ENCODE measurements at regions not wholly inside any gene's neighbourhood (a gene's known extent, or its start where the extent isn't known, plus 50 kb on each side); places are given as distances from the start of the nearest gene placed in this dataset.

DNA sequence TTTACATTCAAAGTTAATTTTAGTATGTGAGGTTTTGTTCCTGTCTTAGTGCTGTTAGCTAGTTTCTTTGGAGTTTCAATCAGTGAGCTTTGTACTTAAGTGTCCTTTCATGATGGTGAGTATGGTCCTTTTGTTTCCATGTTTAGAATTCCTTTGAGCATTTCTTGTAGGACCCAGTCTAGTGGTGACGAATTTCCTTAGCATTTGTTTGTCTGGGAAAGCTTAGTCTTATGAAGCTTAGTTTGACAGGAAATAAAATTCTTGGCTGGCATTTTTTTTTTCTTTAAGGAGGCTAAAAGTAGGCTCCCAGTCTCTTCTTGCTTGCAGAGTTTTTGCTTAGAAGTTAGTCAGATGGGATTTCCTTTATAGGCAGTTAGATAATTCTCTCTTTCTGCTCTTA is 209.2 kb upstream of the SEMA3C start:
- TF ChIP-seq CTCF (IDR thresholded peaks at IDR 0.05; ENCODE audit: low read depth, low read length, missing control alignments), result no peak
- no peak for DNase-seq (ENCODE audit: low read depth)
- in situ Hi-C loops (cut with HindIII; ENCODE audit: low sequenced_read_pairs), result no loop called here
- H3K4me3 ChIP-seq (ENCODE audit: low read depth, low read length), result no peak overlapping the region

DNA sequence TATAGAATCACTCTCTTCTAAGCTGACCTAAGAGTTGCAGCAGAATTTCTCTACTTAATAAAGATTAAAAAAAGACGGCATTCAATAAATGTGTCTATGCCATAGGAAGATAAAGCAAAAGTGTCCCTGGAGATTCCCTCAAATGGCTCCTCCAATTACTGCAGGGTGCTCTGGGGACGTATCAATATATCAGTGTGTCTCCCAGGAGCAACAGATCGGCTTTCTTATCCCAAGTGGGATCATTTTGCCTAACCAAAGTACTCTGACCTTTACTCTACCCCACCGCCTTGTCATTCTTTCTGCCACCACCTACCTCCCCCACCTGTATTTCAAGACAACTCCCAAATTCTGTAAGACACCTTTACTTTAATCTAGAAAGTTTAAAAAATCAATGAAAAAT is 202.0 kb upstream of the SEMA3C start:
- no peak for TF ChIP-seq CTCF (IDR thresholded peaks at IDR 0.05; ENCODE audit: low read depth, low read length, missing control alignments)
- in situ Hi-C loops (cut with HindIII; ENCODE audit: low sequenced_read_pairs), result no loop called here

GRCh38 chr7:81120111-81120510 is 201.3 kb upstream of the SEMA3C start:
- in situ Hi-C loops (cut with HindIII; ENCODE audit: low sequenced_read_pairs), result no loop called here
- no peak for TF ChIP-seq CTCF (IDR thresholded peaks at IDR 0.05; ENCODE audit: low read depth, low read length, missing control alignments)
- DNase-seq (ENCODE audit: low read depth), result no peak
- no peak overlapping the region for H3K4me3 ChIP-seq (ENCODE audit: low read depth, low read length)

More for the DNA sequence above, 202.0 kb upstream of the SEMA3C start:
- no peak for DNase-seq (ENCODE audit: low read depth)
- H3K4me3 ChIP-seq (ENCODE audit: low read depth, low read length), result no peak overlapping the region

DNA sequence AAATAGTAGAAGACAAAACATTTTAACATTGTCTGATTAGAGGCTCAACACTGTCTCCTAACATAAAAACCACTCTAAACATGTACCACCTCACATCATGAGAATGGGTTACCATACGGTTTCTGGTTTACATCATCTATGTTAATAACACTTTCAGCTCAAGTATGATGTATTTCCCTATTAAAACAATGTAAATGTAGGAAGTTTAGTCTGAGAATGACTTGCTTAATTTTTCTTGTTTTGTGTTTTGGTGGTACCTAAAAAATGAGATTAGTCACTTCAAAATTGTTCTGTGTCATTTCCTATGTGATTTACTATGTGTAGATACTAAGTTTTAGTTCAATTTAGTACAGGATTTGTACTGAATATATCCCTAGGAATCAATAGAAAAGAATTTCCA is 195.8 kb upstream of the SEMA3C start:
- TF ChIP-seq CTCF (IDR thresholded peaks at IDR 0.05; ENCODE audit: low read depth, low read length, missing control alignments), result no peak
- no peak overlapping the region for H3K4me3 ChIP-seq (ENCODE audit: low read depth, low read length)
- in situ Hi-C loops (cut with HindIII; ENCODE audit: low sequenced_read_pairs), result no loop called here
- DNase-seq (ENCODE audit: low read depth), result no peak

- no peak for TF ChIP-seq CTCF (IDR thresholded peaks at IDR 0.05; ENCODE audit: low read depth, low read length, missing control alignments)
- H3K4me3 ChIP-seq (ENCODE audit: low read depth, low read length), result no peak overlapping the region
- DNase-seq (ENCODE audit: low read depth), result no peak
- in situ Hi-C loops (cut with HindIII; ENCODE audit: low sequenced_read_pairs), result no loop called here
Measured at GRCh38 chr7:81112731-81113130, 193.9 kb upstream of the SEMA3C start.

GRCh38 chr7:81111781-81112540 is 193.1 kb upstream of the SEMA3C start:
- DNase-seq (ENCODE audit: low read depth), result no peak
- in situ Hi-C loops (cut with HindIII; ENCODE audit: low sequenced_read_pairs), result no loop called here
- no peak for TF ChIP-seq CTCF (IDR thresholded peaks at IDR 0.05; ENCODE audit: low read depth, low read length, missing control alignments)
- no peak overlapping the region for H3K4me3 ChIP-seq (ENCODE audit: low read depth, low read length)

All from astrocyte of the cerebellum (primary cell).